ACHN (cell line): ENCODE measurements at regions not wholly inside any gene's neighbourhood (a gene's known extent, or its start where the extent isn't known, plus 50 kb on each side); places are given as distances from the start of the nearest gene placed in this dataset.
A peak's percentile ranks its signal among the peaks of the same experiment; 100 is the strongest.

Source experiments
- DNase-seq: peaks from one replicate; pipeline ENCODE4 v3.0.0-alpha.2; 2015
- in situ Hi-C: cut with HindIII; loops from 2 replicates; pipeline ENCODE4 v1.10.0; 2017; ENCODE audit warnings: low sequenced_read_pairs, low pct_ligation_motif_present, low pct_unique_long_range_greater_than_20kb

GRCh38 chr11:114758627-114759026, 80.3 kb downstream of the NXPE2 start:
- DNase-seq: no peak
- in situ Hi-C loops: no loop called here

- DNase-seq: peak; percentile 54
- in situ Hi-C loops: no loop called here
These were observed 84.1 kb downstream of the NXPE2 start for GRCh38 chr11:114762408-114762807.

- in situ Hi-C loops: no loop called here
- DNase-seq: no peak
These were observed 86.2 kb downstream of the NXPE2 start for GRCh38 chr11:114764563-114764962.

GRCh38 chr11:114771172-114771571, 92.8 kb downstream of the NXPE2 start:
- in situ Hi-C loops: no loop called here
- no peak for DNase-seq

- in situ Hi-C loops: no loop called here
- DNase-seq: no peak
These were observed 95.4 kb downstream of the NXPE2 start for GRCh38 chr11:114773541-114774338.

- in situ Hi-C loops: no loop called here
- DNase-seq: peak; percentile 59
These were observed 96.5 kb downstream of the NXPE2 start for GRCh38 chr11:114774599-114775361.

- DNase-seq: no peak
These were observed 97.7 kb downstream of the NXPE2 start for GRCh38 chr11:114775875-114776621.

GRCh38 chr11:114776956-114777355, 98.6 kb downstream of the NXPE2 start:
- in situ Hi-C loops: no loop called here
- DNase-seq: no peak

More at GRCh38 chr11:114775875-114776621, 97.7 kb downstream of the NXPE2 start:
- in situ Hi-C loops: no loop called here

GRCh38 chr11:114779189-114779588, 100.9 kb downstream of the NXPE2 start:
- in situ Hi-C loops: no loop called here
- no peak for DNase-seq

- in situ Hi-C loops: no loop called here
- no peak for DNase-seq
These were observed 104.5 kb downstream of the NXPE2 start for GRCh38 chr11:114782650-114783310.

GRCh38 chr11:114783805-114784204, 105.5 kb downstream of the NXPE2 start:
- in situ Hi-C loops: no loop called here
- no peak for DNase-seq

- DNase-seq: no peak
- in situ Hi-C loops: no loop called here
These were observed 105.9 kb downstream of the NXPE2 start for GRCh38 chr11:114784216-114784615.

- no peak for DNase-seq
- in situ Hi-C loops: no loop called here
These were observed 106.6 kb downstream of the NXPE2 start for GRCh38 chr11:114784891-114785290.

- in situ Hi-C loops: no loop called here
- no peak for DNase-seq
These were observed 107.5 kb downstream of the NXPE2 start for GRCh38 chr11:114785820-114786219.

GRCh38 chr11:114787126-114787525, 108.8 kb downstream of the NXPE2 start:
- DNase-seq: no peak
- in situ Hi-C loops: no loop called here

GRCh38 chr11:114790910-114791309, 112.6 kb downstream of the NXPE2 start:
- in situ Hi-C loops: no loop called here
- no peak for DNase-seq

GRCh38 chr11:114794048-114794684, 115.8 kb downstream of the NXPE2 start:
- in situ Hi-C loops: no loop called here

GRCh38 chr11:114796954-114797721, 118.8 kb downstream of the NXPE2 start:
- no peak for DNase-seq
- in situ Hi-C loops: no loop called here

More at GRCh38 chr11:114794048-114794684, 115.8 kb downstream of the NXPE2 start:
- DNase-seq: no peak
